Left kidney (tissue), 1 donor: ENCODE measurements at regions not wholly inside any gene's neighbourhood (a gene's known extent, or its start where the extent isn't known, plus 50 kb on each side); places are given as distances from the start of the nearest gene placed in this dataset.

Experiments used
- DNase-seq: peaks from one replicate; pipeline ENCODE4 v3.0.0-alpha.2; 2013

DNA sequence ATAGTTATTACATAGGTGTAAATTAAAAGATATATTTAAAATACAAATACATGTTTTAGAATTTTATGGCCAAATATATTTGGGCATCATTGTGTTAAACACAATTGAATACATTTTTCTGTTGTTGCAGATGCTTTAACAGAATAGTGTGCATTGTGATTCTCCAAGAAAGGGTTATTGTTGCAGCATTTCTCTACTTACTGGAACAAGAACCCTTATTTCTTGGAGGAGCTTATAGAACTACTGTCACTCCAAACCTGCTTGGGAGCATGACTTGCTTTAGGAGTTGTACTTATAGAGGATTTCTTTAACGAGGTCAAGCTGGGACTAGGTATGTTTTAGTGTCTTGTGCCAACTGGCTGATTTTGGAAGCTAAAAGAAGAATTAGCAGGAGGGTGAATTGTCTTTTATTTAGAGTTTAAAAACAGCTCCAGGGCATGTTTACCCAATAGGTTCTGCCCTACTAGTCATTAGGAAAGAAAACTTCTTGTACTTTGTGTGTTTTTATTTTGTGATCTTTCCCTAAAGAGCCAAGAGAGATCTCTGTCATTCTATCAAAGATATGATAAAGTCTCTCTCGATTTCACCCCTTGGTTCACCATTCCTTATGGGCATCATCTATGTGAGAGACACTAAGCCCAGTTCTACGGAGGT lies 279.8 kb upstream of the SALL1 start:
- no peak for DNase-seq

DNA sequence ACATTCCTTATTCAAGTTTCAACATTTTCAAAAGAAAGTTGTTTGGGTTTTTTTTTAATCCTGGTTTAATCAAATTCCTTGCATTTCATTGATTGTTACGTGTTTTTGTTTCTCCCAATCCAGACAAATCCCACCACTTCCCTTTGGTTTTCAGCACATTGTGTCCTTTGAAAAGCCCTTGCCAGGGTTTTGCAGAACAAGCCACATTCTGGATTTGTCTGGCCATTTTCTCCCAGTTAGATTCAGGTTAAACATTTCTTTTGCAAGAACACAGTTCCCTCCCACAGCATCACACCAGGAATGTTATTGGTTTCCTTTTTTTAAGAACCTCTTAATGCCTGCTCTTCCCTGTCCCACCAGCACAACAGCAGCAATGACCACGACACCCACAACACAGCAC lies 278.0 kb upstream of the SALL1 start:
- DNase-seq, result no peak

DNA sequence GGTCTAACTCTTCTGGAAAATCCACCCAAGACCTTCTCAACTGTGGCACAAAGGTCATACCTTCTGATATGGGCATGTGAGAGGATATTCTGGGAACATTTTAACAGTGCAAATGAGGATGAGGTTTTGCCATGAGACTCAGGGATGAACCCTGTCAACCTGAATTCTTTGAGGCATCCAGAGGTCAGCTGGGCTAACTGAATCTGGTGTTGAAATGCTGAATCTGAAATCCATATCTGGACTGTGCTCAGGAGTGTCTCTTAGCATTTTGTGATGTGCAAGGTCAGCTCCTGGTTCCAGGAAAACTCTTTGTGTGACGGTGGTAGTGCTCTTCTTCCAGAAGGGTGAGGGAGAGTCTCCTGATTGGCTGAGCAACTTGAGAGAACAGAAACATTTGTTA lies 276.0 kb upstream of the SALL1 start:
- DNase-seq, result no peak

DNA sequence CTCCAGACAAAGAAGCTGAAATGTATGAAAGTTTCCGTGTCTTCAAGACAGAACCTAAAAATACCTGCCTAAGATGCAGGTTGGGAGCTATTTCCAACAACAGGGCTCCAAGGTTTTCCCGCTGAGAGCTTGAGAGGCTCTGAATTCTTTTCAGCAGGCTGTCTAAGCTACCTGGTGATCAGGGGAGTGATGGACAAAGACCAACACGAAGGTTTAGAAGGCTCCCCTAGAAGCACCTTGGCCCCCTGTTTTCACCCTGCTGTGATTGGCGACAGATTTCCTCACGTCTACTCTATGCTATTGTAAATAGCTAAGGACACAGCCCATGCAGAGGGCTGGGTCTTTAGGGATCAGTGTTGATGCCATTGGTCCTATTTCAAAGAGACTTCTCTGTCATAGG lies 275.2 kb upstream of the SALL1 start:
- DNase-seq, result no peak

DNA sequence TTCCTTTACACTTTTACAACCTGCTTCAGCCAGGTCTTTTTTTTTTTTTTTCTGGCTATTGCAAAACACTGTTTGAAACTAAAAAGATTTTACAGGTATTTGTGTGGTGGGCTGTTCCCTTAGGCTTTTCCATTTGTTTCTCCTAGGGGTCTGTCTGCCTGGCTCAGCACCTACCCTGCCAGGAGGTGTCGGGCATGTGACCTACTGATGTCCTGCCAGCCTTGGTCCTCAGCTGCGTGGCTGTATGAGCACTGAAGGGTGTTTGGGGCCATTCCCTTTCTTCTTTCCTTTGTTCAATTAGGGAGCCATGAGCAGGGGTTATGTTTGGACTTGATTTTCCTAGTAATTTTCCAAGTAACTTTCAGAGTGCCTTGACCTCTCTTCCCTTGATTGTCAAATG lies 269.2 kb upstream of the SALL1 start:
- no peak for DNase-seq

DNA sequence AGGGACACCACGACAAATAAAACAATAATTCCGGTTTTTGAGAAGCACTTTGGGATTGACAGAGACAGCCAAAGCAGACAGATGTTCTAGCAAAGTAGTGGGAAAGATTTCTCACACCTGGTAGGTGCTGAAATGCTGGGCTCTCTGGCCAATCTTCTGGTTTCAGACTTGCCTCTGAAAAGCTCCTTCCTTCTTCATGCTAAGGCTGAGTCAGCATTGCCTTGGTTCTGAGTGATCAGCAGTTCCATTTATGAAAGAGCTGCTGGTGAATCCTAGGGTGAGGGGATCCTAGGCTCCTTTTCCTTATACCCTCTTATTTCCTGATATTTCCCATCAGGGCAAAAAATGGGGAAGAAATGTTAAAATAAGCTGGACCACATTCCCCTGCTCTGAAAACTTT lies 268.7 kb upstream of the SALL1 start:
- DNase-seq, result no peak

DNA sequence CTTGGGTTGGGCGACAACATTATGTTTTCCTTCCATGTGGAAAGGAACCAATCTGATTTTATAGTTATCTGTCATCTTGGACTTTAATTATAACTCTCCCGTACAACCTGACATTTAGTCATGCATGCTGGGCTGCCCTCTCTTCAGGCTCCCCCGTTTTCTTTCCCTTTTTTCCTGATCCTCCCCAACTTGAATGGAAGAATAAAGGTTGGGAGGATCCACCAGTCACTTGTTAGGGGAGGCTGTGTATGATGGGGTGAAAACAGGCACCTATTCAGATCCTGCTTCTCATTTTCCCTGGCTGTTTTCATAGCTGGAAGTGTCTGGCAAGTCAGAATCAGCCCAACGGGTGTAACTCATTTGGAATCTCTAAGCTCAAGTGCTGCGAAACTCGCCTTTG lies 267.2 kb upstream of the SALL1 start:
- DNase-seq, result no peak

DNA sequence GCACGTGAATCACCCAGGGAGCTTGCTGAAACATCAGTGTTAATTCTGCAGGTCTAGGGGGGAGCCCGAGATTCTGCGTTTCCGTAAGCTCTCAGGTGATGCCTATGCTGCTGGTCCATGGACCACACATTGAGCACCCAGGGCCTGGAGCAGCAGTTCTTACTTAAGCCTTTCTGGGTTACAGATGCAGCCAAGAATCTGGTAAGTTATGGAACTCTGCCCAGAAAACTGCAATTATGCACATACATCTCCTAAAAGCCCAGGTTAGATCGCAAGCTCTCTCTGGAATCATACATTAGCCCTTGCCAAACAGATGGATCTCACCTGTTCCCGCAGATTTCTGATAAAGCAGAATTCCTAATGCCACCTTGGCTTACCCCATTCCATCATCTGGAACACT lies 265.9 kb upstream of the SALL1 start:
- DNase-seq, result no peak

DNA sequence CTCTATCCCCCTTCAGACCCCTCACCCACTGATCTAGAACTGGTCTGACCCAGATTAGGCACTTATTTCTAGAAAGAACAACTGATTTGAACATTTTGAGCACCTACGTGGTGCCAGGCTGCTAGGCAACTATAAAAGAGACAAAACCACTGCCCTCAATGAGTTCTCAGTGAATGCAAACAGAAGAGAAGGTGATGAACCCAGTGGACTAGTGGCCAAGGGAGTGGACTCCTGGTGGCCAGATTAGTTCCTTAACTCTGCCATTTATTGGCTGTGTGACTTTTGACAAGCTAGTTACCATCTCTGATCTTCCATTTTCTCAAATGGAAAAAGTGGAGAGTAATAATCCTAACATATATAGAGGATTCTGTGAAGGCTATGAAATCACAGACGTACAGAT lies 259.1 kb upstream of the SALL1 start:
- no peak for DNase-seq

DNA sequence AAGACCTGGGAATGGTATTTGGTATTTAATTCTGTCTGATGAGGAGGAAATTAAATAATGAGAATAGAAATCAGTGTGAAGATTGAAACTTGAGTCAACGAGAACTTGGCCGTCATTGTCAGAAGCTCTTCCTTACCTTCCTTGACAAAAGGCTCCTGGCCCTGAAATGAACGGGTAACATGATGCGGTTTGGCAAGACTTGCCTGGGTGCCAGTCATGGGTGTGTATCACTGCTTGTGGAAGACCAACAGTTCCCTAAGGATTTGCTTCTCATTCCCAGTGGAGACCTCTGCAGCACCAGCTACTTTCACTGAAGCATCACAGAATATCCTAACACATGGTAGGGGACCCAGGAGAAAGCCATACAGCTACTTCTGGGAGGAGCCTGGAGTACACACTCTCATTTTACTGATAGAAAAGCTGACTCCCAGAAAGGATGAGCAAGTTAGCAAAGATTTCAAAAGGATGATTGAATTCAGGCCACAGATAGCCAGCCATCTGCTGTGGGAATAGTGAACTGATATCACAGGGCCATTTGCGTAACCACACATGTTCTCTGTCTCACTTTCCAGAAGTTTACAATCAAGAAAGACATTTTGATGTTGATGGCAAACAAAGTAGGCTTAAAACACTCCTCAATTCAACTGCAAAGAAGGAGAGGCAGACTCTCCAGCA lies 258.1 kb upstream of the SALL1 start:
- no peak for DNase-seq

DNA sequence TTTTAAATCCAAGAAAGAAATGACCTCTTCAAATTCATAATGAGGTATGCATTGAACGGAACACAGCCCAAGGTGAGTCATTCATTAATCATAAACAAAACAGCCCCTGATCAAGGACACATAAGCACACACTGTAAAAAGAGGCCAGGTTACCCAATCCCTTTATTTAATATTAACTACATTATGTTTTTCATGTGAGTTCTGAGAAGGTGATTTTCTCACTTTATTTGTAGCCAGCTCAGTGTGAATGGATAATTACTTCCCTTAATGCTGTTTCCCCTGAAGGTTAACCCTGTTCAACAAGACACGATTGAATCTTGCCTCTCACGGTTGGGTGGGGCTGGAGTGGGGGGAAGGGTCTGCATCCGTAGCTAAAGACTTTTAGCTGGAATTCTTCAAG lies 257.3 kb upstream of the SALL1 start:
- DNase-seq, result no peak

DNA sequence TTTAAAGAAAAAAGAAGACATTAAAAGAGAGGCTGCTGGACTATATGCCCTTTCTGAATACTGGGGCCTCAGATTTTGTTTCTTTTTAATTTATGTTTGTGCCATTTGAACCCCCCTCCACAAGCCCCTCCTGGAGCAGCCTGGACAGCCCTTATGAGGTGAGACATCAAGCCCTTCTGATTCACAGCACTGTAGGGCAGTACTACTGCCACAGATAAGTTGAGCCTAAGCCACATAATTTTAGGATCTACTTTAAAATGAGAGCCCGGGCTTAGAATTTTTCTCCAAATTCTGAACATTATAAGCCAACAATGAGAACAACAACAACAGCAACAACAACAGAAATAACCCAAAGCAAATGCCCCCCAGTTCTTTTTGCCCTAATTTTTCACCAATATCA lies 256.9 kb upstream of the SALL1 start:
- DNase-seq, result no peak

DNA sequence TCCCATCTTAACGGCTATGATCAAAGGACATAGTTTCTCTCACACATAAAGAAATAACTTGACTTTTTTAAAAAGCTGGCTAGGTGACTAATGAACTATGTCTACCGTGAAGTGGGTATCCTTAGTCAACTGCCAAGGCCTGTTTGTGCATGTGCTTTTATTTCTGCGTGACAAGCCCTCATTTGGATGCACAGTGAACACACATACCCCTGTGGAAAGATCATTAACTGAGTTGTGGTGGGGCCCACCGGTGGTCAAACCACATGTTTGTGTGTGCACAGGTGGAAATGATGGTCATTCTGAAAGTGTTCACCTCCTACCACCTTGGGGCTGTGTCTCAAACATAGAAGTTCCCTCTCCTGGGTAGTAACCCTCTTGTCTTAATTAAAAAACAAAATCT lies 256.1 kb upstream of the SALL1 start:
- DNase-seq, result no peak

DNA sequence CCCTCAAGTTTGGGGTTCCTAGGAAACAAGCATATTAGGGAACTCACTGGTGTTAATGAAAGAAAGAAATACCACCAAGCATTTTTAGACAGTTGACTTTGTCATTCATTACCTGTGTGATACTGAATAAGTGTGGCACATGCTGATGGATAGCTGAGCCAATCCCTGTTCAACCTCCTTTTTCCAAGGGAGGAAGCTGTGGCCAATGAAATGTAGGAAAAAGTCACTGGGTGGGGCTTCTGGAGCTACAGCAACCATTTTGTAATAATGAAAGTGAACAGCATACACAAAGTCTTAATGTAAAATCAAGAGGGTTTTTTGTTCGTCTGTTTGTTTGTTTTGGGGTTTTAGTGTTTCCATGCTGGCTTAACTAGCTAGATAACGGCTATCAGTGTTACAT lies 254.3 kb upstream of the SALL1 start:
- no peak for DNase-seq

DNA sequence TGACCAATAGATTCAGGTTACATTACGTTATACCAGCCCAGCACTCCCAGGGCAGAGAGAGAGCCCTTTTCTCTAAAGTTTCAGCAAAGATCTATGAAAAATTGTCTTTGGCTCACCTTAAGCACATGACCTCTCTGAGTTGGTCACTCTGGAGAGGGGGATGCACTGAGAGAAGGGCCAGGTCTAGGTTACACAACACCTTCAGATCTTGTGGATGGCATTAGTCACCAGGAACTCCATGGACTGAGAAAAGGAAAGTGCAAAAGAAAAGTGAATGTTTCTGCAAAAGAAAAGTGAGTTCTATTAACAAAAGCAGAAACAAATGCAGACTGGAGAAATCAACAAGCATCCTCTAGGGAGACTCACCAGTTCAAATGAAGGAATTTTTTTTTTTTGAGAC lies 253.3 kb upstream of the SALL1 start:
- no peak for DNase-seq

DNA sequence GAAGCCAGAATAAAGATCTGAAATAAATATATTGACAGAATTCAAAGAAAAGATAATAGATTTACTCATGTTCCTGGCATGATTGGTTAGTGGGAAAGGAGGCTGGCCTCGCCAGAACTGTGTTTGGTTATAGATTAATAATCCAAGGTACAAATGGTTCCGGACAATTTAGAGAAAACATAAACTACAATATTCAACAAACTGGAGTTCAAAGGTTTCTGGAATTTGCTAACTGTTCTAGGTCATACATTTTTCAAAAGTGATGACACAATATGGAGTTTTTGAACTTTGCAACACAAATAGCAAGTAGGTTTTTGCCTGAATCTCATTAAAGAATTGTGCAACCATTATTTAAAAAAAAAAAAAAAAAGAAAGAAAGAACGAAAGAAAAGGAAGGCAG lies 251.7 kb upstream of the SALL1 start:
- DNase-seq, result no peak

DNA sequence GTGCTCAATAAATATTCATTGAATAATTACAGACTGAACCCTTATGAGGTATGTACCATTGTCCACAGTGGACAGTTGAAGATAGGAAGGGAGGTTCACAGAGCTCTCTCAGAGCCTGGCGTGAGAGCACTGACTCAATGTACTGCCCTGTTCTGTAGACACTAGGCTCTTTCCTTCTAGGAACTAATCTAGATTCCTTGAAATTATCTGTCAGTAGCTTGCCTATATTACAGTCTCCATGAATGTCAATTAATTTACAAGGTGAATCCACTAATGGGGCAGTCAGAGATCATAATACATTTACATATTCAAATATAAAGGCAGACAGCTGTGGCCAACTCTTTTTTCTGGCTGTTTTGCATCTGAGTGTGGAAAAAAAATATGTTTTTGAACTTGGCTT lies 251.2 kb upstream of the SALL1 start:
- no peak for DNase-seq

DNA sequence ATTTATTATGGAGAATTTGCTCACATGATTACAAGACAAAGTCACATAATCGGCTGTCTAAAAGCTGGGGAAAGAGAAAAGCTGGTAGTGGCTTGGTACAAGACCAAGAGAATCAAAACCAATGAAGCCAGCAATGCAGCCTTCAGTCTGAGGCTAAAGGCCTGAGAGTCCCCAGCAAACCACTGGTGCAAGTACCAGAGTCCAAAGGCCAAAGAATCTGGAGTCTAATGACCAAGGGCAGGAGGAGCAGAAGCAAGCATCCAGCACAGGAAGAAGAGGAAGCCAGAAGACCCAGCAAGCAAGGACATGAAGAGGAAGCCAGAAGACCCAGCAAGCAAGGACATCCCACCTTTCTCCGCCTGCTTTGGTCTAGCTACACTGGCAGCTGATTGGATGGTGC lies 250.6 kb upstream of the SALL1 start:
- no peak for DNase-seq

DNA sequence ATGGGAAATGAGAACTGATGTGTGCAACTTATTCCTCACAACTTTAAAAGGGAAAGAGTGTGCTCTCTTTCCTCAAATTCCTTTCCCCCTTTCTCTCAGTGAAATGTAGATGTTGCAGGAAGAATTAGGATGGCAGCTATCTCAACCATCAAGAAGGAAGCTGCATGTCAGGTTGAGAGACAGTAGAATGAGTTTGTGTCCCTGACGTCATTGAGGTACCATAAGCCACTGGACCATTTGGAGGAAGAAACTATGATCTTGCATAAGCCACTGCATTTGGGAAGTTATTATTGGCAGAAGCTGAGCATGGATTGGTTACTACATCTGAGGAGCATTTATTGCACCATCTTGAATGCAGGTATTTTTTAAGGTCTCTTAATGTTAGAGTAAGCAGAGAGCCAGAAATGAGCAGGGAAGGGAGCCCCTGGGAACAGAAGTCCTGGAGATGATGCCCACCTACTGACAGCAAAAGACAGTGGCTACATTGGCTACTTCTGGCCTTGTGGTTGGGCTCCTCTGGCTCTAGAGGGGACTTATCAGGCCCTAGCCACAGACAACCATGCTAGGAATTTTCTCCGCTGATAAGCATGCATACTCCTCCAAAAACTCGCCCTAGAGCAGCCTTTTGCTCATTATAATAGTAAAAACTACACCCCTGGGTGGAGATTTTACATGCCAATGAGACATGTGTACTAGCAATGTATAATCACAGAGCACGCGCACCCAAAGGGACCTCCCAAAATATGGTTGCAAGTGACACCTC lies 249.0 kb upstream of the SALL1 start:
- no peak for DNase-seq

DNA sequence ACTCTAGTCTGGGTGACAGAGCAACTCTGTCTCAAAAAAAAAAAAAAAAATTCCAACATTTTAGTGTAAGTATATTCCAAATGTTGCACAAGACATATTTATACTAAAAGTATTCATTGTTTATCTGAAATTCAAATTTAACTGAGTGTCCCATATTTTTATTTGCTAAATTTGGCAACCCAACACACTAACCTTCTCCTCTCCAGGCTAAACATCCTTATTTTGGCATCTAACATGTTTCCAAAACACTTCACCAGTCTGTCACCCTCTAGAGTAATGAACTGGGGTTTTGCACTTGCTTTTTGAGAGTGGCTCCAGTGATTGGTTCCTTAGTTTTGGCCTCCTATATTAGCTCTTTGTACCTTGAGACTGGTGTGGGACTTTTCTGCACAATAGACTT lies 243.4 kb upstream of the SALL1 start:
- DNase-seq, result no peak

DNA sequence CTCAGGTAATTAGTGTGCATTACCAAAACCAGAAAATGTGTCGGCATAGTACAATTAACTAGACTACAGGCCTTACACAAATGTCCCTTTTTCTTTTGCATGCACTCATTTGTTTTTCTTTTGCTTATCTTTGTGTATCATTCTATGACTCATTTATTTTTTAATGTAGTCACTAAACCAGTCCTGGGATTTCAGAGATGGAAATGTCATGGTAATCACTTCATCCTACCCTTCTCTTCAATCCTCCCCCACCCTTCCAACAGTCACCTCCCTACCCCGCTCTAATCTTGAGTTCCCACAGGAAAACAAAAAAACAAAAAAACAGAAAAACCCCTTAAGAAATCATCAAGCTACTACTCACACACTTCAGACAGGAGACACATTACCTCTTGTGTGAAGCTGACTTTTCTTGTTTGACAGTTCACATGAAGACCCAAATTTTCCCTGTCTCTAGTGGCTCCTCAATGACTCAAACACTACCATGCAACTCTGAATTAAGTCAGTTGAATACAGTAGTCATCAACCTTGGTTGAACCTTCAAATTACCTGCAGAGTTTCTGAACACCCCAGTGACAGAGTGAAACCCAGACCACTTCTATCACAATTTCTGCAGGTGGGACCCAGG lies 242.4 kb upstream of the SALL1 start:
- DNase-seq, result no peak

DNA sequence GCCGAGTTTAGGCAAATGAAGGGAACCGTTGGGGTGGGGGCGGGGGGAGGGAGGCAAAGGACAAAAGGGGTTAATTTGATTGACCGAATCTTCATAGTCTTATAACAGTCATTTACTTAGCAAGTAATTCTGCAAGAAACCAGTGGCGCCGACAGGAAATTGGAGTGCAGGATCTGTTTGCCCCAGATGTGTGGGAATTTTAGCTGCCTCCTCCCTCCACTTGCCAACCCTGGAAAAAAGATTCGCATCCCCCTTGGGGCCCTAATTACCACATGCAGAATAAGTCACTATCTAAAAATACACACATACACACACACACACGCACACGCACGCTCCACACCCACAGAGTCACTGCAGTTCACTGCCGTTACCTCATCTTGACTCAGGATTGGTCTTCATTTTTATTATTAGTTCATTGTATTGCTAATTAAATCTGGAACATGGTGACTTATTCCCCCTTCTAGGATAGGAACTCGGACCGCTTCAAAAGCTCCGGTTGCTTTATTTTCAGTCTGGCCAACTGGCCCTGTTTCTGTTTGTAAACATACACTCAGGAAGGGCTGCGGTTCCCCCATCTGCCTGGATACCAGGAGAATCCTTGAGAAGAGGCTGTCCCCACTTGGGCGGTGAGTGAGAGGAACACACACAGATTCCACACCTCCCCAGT lies 241.6 kb upstream of the SALL1 start:
- DNase-seq, result no peak
